ENCODE measurements at regions not wholly inside any gene's neighbourhood (a gene's known extent, or its start where the extent isn't known, plus 50 kb on each side); places are given as distances from the start of the nearest gene placed in this dataset.

GRCh38 chr14:65261425-65261920 lies 151.1 kb upstream of the FUT8 start:
- H3K27ac Mint-ChIP-seq, result no peak overlapping the region
- H3K36me3 Mint-ChIP-seq, result peaks cover 9% of the 10 kb centered on the region
- peaks cover 4% of the 10 kb centered on the region for H3K9me3 Mint-ChIP-seq (ENCODE audit: low read depth)
- no peak overlapping the region for H3K4me3 Mint-ChIP-seq
- H3K4me1 Mint-ChIP-seq (ENCODE audit: low read depth), result peaks cover 12% of the 10 kb centered on the region
- no peaks in the 10 kb centered on the region for H3K27me3 Mint-ChIP-seq

- Mint-ChIP-seq H3K27ac (no peak overlapping the region), H3K4me1 (ENCODE audit: low read depth) (peaks cover 12% of the 10 kb centered on the region), H3K9me3 (ENCODE audit: low read depth) (peaks cover 4% of the 10 kb centered on the region), H3K36me3 (peaks cover 9% of the 10 kb centered on the region), H3K4me3 (no peak overlapping the region), H3K27me3 (no peaks in the 10 kb centered on the region)
Observed at GRCh38 chr14:65261946-65262345, 150.6 kb upstream of the FUT8 start.

- no peak overlapping the region for H3K4me3 Mint-ChIP-seq
- H3K36me3 Mint-ChIP-seq, result peaks cover 14% of the 10 kb centered on the region
- H3K27me3 Mint-ChIP-seq, result no peaks in the 10 kb centered on the region
- H3K4me1 Mint-ChIP-seq (ENCODE audit: low read depth), result peaks cover 15% of the 10 kb centered on the region
- H3K27ac Mint-ChIP-seq, result no peak overlapping the region
- H3K9me3 Mint-ChIP-seq (ENCODE audit: low read depth), result peaks cover 4% of the 10 kb centered on the region
Observed at GRCh38 chr14:65263177-65263788, 149.2 kb upstream of the FUT8 start.

GRCh38 chr14:65267856-65268255 lies 144.7 kb upstream of the FUT8 start:
- no peak overlapping the region for H3K27ac Mint-ChIP-seq
- H3K27me3 Mint-ChIP-seq, result no peaks in the 10 kb centered on the region
- H3K4me3 Mint-ChIP-seq, result no peak overlapping the region
- peaks cover 24% of the 10 kb centered on the region for H3K4me1 Mint-ChIP-seq (ENCODE audit: low read depth)
- H3K36me3 Mint-ChIP-seq, result peaks cover 7% of the 10 kb centered on the region
- H3K9me3 Mint-ChIP-seq (ENCODE audit: low read depth), result no peaks in the 10 kb centered on the region

GRCh38 chr14:65268594-65268993 lies 143.9 kb upstream of the FUT8 start:
- no peaks in the 10 kb centered on the region for H3K9me3 Mint-ChIP-seq (ENCODE audit: low read depth)
- no peak overlapping the region for H3K27ac Mint-ChIP-seq
- peaks cover 24% of the 10 kb centered on the region for H3K4me1 Mint-ChIP-seq (ENCODE audit: low read depth)
- no peaks in the 10 kb centered on the region for H3K27me3 Mint-ChIP-seq
- peak overlapping the region; percentile 44 for H3K4me3 Mint-ChIP-seq
- H3K36me3 Mint-ChIP-seq, result peaks cover 7% of the 10 kb centered on the region

- H3K4me1 Mint-ChIP-seq (ENCODE audit: low read depth), result peaks cover 24% of the 10 kb centered on the region
- H3K4me3 Mint-ChIP-seq, result no peak overlapping the region
- H3K27me3 Mint-ChIP-seq, result no peaks in the 10 kb centered on the region
- no peaks in the 10 kb centered on the region for H3K9me3 Mint-ChIP-seq (ENCODE audit: low read depth)
- H3K27ac Mint-ChIP-seq, result no peak overlapping the region
- peaks cover 7% of the 10 kb centered on the region for H3K36me3 Mint-ChIP-seq
Observed at GRCh38 chr14:65269732-65270131, 142.8 kb upstream of the FUT8 start.

- H3K4me1 Mint-ChIP-seq (ENCODE audit: low read depth), result peaks cover 7% of the 10 kb centered on the region
- H3K9me3 Mint-ChIP-seq (ENCODE audit: low read depth), result no peaks in the 10 kb centered on the region
- H3K36me3 Mint-ChIP-seq, result no peaks in the 10 kb centered on the region
- no peak overlapping the region for H3K27ac Mint-ChIP-seq
- H3K4me3 Mint-ChIP-seq, result no peak overlapping the region
- H3K27me3 Mint-ChIP-seq, result no peaks in the 10 kb centered on the region
Observed at GRCh38 chr14:65277027-65277426, 135.5 kb upstream of the FUT8 start.

- H3K36me3 Mint-ChIP-seq, result no peaks in the 10 kb centered on the region
- no peak overlapping the region for H3K4me3 Mint-ChIP-seq
- peaks cover 14% of the 10 kb centered on the region for H3K4me1 Mint-ChIP-seq (ENCODE audit: low read depth)
Observed at GRCh38 chr14:65277580-65278270, 134.8 kb upstream of the FUT8 start.

GRCh38 chr14:65278589-65278988 lies 133.9 kb upstream of the FUT8 start:
- no peak overlapping the region for H3K4me3 Mint-ChIP-seq
- no peaks in the 10 kb centered on the region for H3K36me3 Mint-ChIP-seq
- H3K9me3 Mint-ChIP-seq (ENCODE audit: low read depth), result no peaks in the 10 kb centered on the region
- H3K27me3 Mint-ChIP-seq, result no peaks in the 10 kb centered on the region
- H3K27ac Mint-ChIP-seq, result no peak overlapping the region
- H3K4me1 Mint-ChIP-seq (ENCODE audit: low read depth), result peaks cover 23% of the 10 kb centered on the region

More at GRCh38 chr14:65277580-65278270, 134.8 kb upstream of the FUT8 start:
- no peak overlapping the region for H3K27ac Mint-ChIP-seq
- no peaks in the 10 kb centered on the region for H3K9me3 Mint-ChIP-seq (ENCODE audit: low read depth)
- H3K27me3 Mint-ChIP-seq, result no peaks in the 10 kb centered on the region

- H3K9me3 Mint-ChIP-seq (ENCODE audit: low read depth), result no peaks in the 10 kb centered on the region
- no peaks in the 10 kb centered on the region for H3K36me3 Mint-ChIP-seq
- H3K27me3 Mint-ChIP-seq, result no peaks in the 10 kb centered on the region
Observed at GRCh38 chr14:65279510-65279909, 133.0 kb upstream of the FUT8 start.

GRCh38 chr14:65279958-65280357 lies 132.6 kb upstream of the FUT8 start:
- peaks cover 30% of the 10 kb centered on the region for H3K4me1 Mint-ChIP-seq (ENCODE audit: low read depth)
- no peak overlapping the region for H3K4me3 Mint-ChIP-seq

More at GRCh38 chr14:65279510-65279909, 133.0 kb upstream of the FUT8 start:
- no peak overlapping the region for H3K4me3 Mint-ChIP-seq
- H3K4me1 Mint-ChIP-seq (ENCODE audit: low read depth), result peaks cover 28% of the 10 kb centered on the region
- H3K27ac Mint-ChIP-seq, result no peak overlapping the region

GRCh38 chr14:65280653-65281052 lies 131.9 kb upstream of the FUT8 start:
- Mint-ChIP-seq H3K4me1 (ENCODE audit: low read depth) (peaks cover 30% of the 10 kb centered on the region), H3K4me3 (no peak overlapping the region), H3K36me3 (no peaks in the 10 kb centered on the region), H3K27me3 (no peaks in the 10 kb centered on the region), H3K9me3 (ENCODE audit: low read depth) (no peaks in the 10 kb centered on the region), H3K27ac (peak overlapping the region; percentile 16)

More at GRCh38 chr14:65279958-65280357, 132.6 kb upstream of the FUT8 start:
- Mint-ChIP-seq H3K27ac (no peak overlapping the region), H3K9me3 (ENCODE audit: low read depth) (no peaks in the 10 kb centered on the region), H3K36me3 (no peaks in the 10 kb centered on the region), H3K27me3 (no peaks in the 10 kb centered on the region)

GRCh38 chr14:65281991-65282895 lies 130.3 kb upstream of the FUT8 start:
- Mint-ChIP-seq H3K9me3 (ENCODE audit: low read depth) (no peaks in the 10 kb centered on the region), H3K27ac (peak overlapping the region; percentile 81), H3K27me3 (no peaks in the 10 kb centered on the region), H3K36me3 (no peaks in the 10 kb centered on the region), H3K4me1 (ENCODE audit: low read depth) (peaks cover 39% of the 10 kb centered on the region), H3K4me3 (peak overlapping the region; percentile 70)

- H3K4me1 Mint-ChIP-seq (ENCODE audit: low read depth), result peaks cover 46% of the 10 kb centered on the region
Observed at GRCh38 chr14:65282896-65283253, 129.7 kb upstream of the FUT8 start.

GRCh38 chr14:65286443-65286842 lies 126.1 kb upstream of the FUT8 start:
- peaks cover 72% of the 10 kb centered on the region for H3K4me1 Mint-ChIP-seq (ENCODE audit: low read depth)
- no peak overlapping the region for H3K4me3 Mint-ChIP-seq
- no peaks in the 10 kb centered on the region for H3K27me3 Mint-ChIP-seq
- no peaks in the 10 kb centered on the region for H3K9me3 Mint-ChIP-seq (ENCODE audit: low read depth)
- peaks cover 8% of the 10 kb centered on the region for H3K36me3 Mint-ChIP-seq
- H3K27ac Mint-ChIP-seq, result peak overlapping the region; percentile 97

More at GRCh38 chr14:65282896-65283253, 129.7 kb upstream of the FUT8 start:
- Mint-ChIP-seq H3K27me3 (no peaks in the 10 kb centered on the region), H3K4me3 (peak overlapping the region; percentile 70), H3K36me3 (no peaks in the 10 kb centered on the region), H3K9me3 (ENCODE audit: low read depth) (no peaks in the 10 kb centered on the region), H3K27ac (peak overlapping the region; percentile 81)
